ENCODE measurements at regions not wholly inside any gene's neighbourhood (a gene's known extent, or its start where the extent isn't known, plus 50 kb on each side); places are given as distances from the start of the nearest gene placed in this dataset.

- TF ChIP-seq CTCF (conservative IDR thresholded peaks at IDR 0.05 in 1 of 2, IDR thresholded peaks at IDR 0.05 in 1 of 2; ENCODE audit: extremely low read depth in 1 of 2, insufficient read depth in 1 of 2, low read depth in 1 of 2, low read length in 2 of 2) = no peak
- TF ChIP-seq EZH2 (IDR thresholded peaks at IDR 0.05; ENCODE audit: borderline replicate concordance, low read length) = no peak
Observed at GRCh38 chrX:1109580-1110119, 102.8 kb downstream of the CRLF2 start.

Measured in mammary epithelial cell (primary cell).